PC-3 (cell line): ENCODE measurements at regions not wholly inside any gene's neighbourhood (a gene's known extent, or its start where the extent isn't known, plus 50 kb on each side); places are given as distances from the start of the nearest gene placed in this dataset.
A peak's percentile ranks its signal among the peaks of the same experiment; 100 is the strongest.
"Not testable (repeated sequence)": the region's sequence is repeated elsewhere in the genome, so short reads cannot be mapped to it uniquely, and the experiment has no call there.

Experiments
- ATAC-seq: fragments of 200-7000 bp; cut with Tn5 transposase; 2 replicates; pipeline ENCODE4 v1.9.1; 2020; ENCODE audit warnings: mild to moderate bottlenecking, moderate library complexity
- BruUV-seq: library from RNA; stranded (reverse); fragments of 400-500 nt; replicated peaks from 2 replicates; lab custom pipeline; 2021; lab: Mats Ljungman, UMichigan
- CTCF ChIA-PET: fragments of 300-600 bp; sonication (Branson Sonifier 250); formaldehyde crosslinking; loops from one replicate; lab custom pipeline; 2022; ENCODE audit warnings: antibody characterized with exemption; lab: Charles Lee
- POLR2A ChIA-PET: fragments of 300-600 bp; sonication (Branson Sonifier 250); formaldehyde crosslinking; loops from one replicate; lab custom pipeline; 2022; ENCODE audit warnings: antibody characterized with exemption; ENCODE audit not compliant: unreplicated experiment; lab: Charles Lee
- DNase-seq: peaks from one replicate; pipeline ENCODE4 v3.0.0-alpha.2; 2015
- H2AFZ ChIP-seq: fragments of 300-600 bp; sonication (generic); 2 replicates; pipeline ENCODE4 v1.6.0; 2016; ENCODE audit warnings: antibody characterized with exemption, low read length
- H3F3A ChIP-seq: fragments of 300-600 bp; sonication (generic); one replicate; pipeline ENCODE4 v1.6.0; 2017; ENCODE audit warnings: antibody characterized with exemption, low read length, control low read depth, mild to moderate bottlenecking; ENCODE audit not compliant: unreplicated experiment
- H3K27ac ChIP-seq: fragments of 300-600 bp; sonication (generic); 2 replicates; pipeline ENCODE4 v1.5.1; 2016; ENCODE audit warnings: mild to moderate bottlenecking, low read length
- H3K27me3 ChIP-seq: fragments of 300-600 bp; sonication (generic); 2 replicates; pipeline ENCODE4 v1.6.1; 2016; ENCODE audit warnings: low read length, mixed read lengths
- H3K36me3 ChIP-seq: fragments of 300-600 bp; sonication (generic); 2 replicates; pipeline ENCODE4 v1.6.1; 2016; ENCODE audit warnings: low read depth, mixed run types, low read length, mixed read lengths
- H3K4me1 ChIP-seq: fragments of 300-600 bp; sonication (generic); 2 replicates; pipeline ENCODE4 v1.5.1; 2016; ENCODE audit warnings: low read length; ENCODE audit not compliant: insufficient read depth
- H3K4me2 ChIP-seq: fragments of 300-600 bp; sonication (generic); 2 replicates; pipeline ENCODE4 v1.6.0; 2016; ENCODE audit warnings: low read length
- H3K4me3 ChIP-seq: fragments of 300-600 bp; sonication (generic); 2 replicates; pipeline ENCODE4 v1.5.1; 2016; ENCODE audit warnings: mild to moderate bottlenecking, low read length, mixed read lengths
- H3K79me2 ChIP-seq: fragments of 300-600 bp; sonication (generic); 2 replicates; pipeline ENCODE4 v1.6.1; 2017; ENCODE audit warnings: low read length, mixed read lengths
- H3K9ac ChIP-seq: fragments of 300-600 bp; sonication (generic); 2 replicates; pipeline ENCODE4 v1.6.0; 2016; ENCODE audit warnings: mild to moderate bottlenecking, low read length
- H3K9me2 ChIP-seq: fragments of 300-600 bp; sonication (generic); replicated peaks from 2 replicates; pipeline ENCODE4 v1.6.1; 2016; ENCODE audit warnings: mixed run types, low read length, mixed read lengths
- H3K9me3 ChIP-seq: fragments of 300-600 bp; sonication (generic); 2 replicates; pipeline ENCODE4 v1.6.1; 2016; ENCODE audit warnings: low read length, mixed read lengths
- H4K20me1 ChIP-seq: fragments of 300-600 bp; sonication (generic); 2 replicates; pipeline ENCODE4 v1.6.1; 2016; ENCODE audit warnings: low read length, mixed read lengths
- EZH2 ChIP-seq: fragments of 300-600 bp; sonication (generic); IDR thresholded peaks from one replicate; pipeline ENCODE4 v1.6.1; 2017; ENCODE audit warnings: antibody characterized with exemption, mild to moderate bottlenecking, low read length; ENCODE audit not compliant: unreplicated experiment
- EZH2phosphoT487 ChIP-seq: fragments of 300-600 bp; sonication (generic); IDR thresholded peaks from 2 replicates; pipeline ENCODE4 v1.6.1; 2018; ENCODE audit warnings: mild to moderate bottlenecking, antibody characterized with exemption, low read length, borderline replicate concordance
- intact Hi-C: fragments of 100-400 bp; cut with micrococcal nuclease; formaldehyde crosslinking; loops from 2 replicates; pipeline ENCODE4 v1.9.0; 2023
- TF ChIP-seq, protein P1 (sequence below): fragments of 300-600 bp; sonication (generic); conservative IDR thresholded peaks from 2 replicates; pipeline ENCODE4 v1.5.1; 2017; ENCODE audit warnings: antibody characterized with exemption, low read depth, mild to moderate bottlenecking, low read length

DNA sequence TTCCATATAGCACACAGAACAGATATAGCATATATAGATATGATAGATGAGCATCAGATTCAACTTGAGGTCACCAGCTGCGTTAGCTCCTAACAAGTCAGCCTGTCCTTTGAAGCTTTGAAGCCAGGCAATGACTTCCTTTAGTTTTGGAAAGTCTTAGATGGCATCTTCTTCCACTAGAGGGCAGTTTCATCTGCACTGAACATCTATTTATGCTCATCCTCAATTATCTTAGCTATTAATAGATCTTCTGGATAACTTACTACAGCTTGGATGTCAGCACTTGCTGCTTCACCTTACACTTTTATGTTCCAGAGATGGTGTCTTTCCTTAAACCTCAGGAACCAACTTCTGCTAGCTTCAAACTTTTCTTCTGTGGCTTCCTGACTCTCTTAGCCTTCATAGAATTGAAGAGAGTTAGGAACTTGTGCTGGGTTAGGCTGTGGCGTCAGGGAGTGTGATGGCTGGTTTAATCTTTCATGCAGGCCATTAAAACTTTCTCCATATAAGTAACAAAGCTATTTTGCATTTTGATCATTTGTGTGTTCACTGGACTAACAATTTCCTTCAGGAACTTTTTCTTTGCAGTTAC is 1401.4 kb downstream of the EFNA5 start:
- DNase-seq (peak; percentile 65), ATAC-seq (peak; percentile 75)
- Histone ChIP-seq H3K9me2 (no peaks in the 10 kb centered on the region), H3K79me2 (no peaks in the 10 kb centered on the region), H3K4me3 (no peak overlapping the region), H3K4me1 (no peaks in the 10 kb centered on the region), H3K27me3 (no peaks in the 10 kb centered on the region), H2AFZ (no peak overlapping the region), H3F3A (no peaks in the 10 kb centered on the region), H3K27ac (no peak overlapping the region), H4K20me1 (no peaks in the 10 kb centered on the region), H3K9ac (no peak overlapping the region), H3K4me2 (no peak overlapping the region), H3K9me3 (no peaks in the 10 kb centered on the region), H3K36me3 (no peaks in the 10 kb centered on the region)
- TF ChIP-seq EZH2 (no peak), EZH2phosphoT487 (no peak)
- TF ChIP-seq, protein P1, sequence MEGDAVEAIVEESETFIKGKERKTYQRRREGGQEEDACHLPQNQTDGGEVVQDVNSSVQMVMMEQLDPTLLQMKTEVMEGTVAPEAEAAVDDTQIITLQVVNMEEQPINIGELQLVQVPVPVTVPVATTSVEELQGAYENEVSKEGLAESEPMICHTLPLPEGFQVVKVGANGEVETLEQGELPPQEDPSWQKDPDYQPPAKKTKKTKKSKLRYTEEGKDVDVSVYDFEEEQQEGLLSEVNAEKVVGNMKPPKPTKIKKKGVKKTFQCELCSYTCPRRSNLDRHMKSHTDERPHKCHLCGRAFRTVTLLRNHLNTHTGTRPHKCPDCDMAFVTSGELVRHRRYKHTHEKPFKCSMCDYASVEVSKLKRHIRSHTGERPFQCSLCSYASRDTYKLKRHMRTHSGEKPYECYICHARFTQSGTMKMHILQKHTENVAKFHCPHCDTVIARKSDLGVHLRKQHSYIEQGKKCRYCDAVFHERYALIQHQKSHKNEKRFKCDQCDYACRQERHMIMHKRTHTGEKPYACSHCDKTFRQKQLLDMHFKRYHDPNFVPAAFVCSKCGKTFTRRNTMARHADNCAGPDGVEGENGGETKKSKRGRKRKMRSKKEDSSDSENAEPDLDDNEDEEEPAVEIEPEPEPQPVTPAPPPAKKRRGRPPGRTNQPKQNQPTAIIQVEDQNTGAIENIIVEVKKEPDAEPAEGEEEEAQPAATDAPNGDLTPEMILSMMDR, result peak; percentile 79
- no TSS peak for BruUV-seq
- intact Hi-C loops, result loop anchor here (1.0 to 10.0 kb wide), 2 partner anchors 365 to 606 kb away; no protein-coding TSS in a partner anchor
- POLR2A ChIA-PET, result no interaction called here
- CTCF ChIA-PET, result interaction anchor here (0.5 to 0.9 kb wide), 4 partner anchors 8 to 265 kb away, joined by 3 to 5 read pairs (median 3); no protein-coding TSS in a partner anchor

DNA sequence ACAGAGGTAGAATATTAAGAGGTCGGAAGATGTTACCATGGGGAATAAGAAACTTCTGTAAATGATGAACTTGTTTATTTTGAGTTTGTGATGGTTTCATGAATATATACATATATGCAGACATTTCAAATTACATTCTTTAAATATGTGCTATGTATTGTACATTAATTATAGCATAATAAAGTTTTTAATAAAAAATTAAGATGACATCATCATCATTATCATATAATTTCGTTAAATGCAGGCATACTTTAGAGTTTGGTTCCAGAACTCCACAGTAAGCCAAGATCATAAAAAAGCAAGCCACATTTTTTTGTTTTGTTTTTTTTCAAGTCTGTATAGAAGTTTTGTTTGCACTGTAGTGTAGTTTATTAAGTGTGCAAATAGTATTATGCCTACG is 1403.5 kb downstream of the EFNA5 start:
- ChIA-PET POLR2A (no interaction called here), CTCF (no interaction called here)
- Histone ChIP-seq H2AFZ (no peak overlapping the region), H3K4me2 (no peak overlapping the region), H4K20me1 (no peaks in the 10 kb centered on the region), H3K9me2 (no peaks in the 10 kb centered on the region), H3K9me3 (no peaks in the 10 kb centered on the region), H3K36me3 (no peaks in the 10 kb centered on the region), H3K27me3 (no peaks in the 10 kb centered on the region), H3K27ac (no peak overlapping the region), H3K9ac (no peak overlapping the region), H3K4me1 (peaks cover 6% of the 10 kb centered on the region), H3F3A (no peaks in the 10 kb centered on the region), H3K4me3 (no peak overlapping the region), H3K79me2 (no peaks in the 10 kb centered on the region)
- BruUV-seq, result no TSS peak
- ATAC-seq (no peak), DNase-seq (no peak)
- TF ChIP-seq EZH2phosphoT487, result no peak
- TF ChIP-seq, protein P1, result no peak
- intact Hi-C loops, result loop anchor here (10.0 kb wide), 1 partner anchor 368 kb away; no protein-coding TSS in a partner anchor

DNA sequence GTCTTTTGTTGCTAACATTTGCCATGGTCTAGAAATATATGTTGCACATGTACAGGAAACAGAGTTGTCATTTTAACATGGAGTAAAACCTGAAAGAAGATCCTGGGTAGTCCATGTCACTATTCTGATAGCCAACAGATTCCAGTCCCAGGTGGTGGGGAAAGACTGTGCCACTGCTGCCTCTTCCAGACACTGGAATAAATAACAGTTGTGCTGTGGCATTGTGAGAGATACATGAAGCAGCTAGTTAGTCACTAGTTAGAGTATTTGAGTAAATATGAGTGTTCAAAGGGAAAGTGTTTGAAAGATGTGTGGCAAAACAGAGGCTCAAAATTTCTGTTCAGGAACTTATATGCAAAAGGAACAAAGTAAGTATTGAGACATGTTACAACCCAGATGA is 1408.3 kb downstream of the EFNA5 start:
- Histone ChIP-seq H3K4me1 (peaks cover 17% of the 10 kb centered on the region), H3K4me2 (no peak overlapping the region), H3K9ac (no peak overlapping the region), H3K27ac (no peak overlapping the region), H3K9me2 (no peaks in the 10 kb centered on the region), H3K27me3 (no peaks in the 10 kb centered on the region), H4K20me1 (no peaks in the 10 kb centered on the region), H3K9me3 (no peaks in the 10 kb centered on the region), H3F3A (no peaks in the 10 kb centered on the region), H2AFZ (no peak overlapping the region), H3K4me3 (no peak overlapping the region), H3K36me3 (no peaks in the 10 kb centered on the region), H3K79me2 (no peaks in the 10 kb centered on the region)
- ATAC-seq (peak; percentile 70), DNase-seq (peak; percentile 44)
- CTCF ChIA-PET, result no interaction called here
- intact Hi-C loops, result loop anchor here (10.0 kb wide), 1 partner anchor 372 kb away; no protein-coding TSS in a partner anchor
- TF ChIP-seq, protein P1, result no peak
- no peak for TF ChIP-seq EZH2phosphoT487
- no peak for TF ChIP-seq EZH2
- POLR2A ChIA-PET, result no interaction called here
- BruUV-seq, result no TSS peak

DNA sequence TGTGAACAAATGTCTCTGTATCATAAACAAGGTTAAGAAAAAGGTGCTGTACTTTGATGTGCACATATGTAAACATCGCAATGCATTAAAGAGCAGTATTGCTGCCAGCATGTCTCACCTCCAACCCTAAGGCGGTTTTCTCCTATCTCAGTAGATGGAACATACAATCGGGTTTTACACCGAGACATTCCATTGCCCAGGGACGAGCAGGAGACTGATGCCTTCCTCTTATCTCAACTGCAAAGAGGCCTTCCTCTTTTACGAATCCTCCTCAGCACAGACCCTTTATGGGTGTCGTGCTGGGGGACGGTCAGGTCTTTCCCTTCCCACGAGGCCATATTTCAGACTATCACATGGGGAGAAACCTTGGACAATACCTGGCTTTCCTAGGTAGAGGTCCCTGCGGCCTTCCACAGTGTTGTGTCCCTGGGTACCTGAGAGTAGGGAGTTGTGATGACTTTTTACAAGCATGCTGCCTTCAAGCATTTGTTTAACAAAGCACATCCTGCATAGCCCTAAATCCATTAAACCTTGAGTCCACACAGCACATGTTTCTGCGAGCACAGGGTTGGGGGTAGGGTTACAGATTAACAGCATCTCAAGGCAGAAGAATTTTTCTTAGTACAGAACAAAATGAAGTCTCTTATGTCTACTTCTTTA is 1411.2 kb downstream of the EFNA5 start:
- H3K27ac ChIP-seq, DNase-seq, H3K9me3 ChIP-seq, BruUV-seq, H3K9ac ChIP-seq, H3K36me3 ChIP-seq, H3K27me3 ChIP-seq, H3K79me2 ChIP-seq, CTCF ChIA-PET, ATAC-seq, H3F3A ChIP-seq, H3K9me2 ChIP-seq, H3K4me2 ChIP-seq, H4K20me1 ChIP-seq, POLR2A ChIA-PET, H3K4me3 ChIP-seq, H2AFZ ChIP-seq: not testable (repeated sequence)
- intact Hi-C loops, result loop anchor here (10.0 kb wide), 1 partner anchor 375 kb away; no protein-coding TSS in a partner anchor
- peaks cover 17% of the 10 kb centered on the region for H3K4me1 ChIP-seq
